ENCODE measurements at regions not wholly inside any gene's neighbourhood (a gene's known extent, or its start where the extent isn't known, plus 50 kb on each side); places are given as distances from the start of the nearest gene placed in this dataset.

- TF ChIP-seq ETV6 (IDR thresholded peaks at IDR 0.05; ENCODE audit: borderline replicate concordance in 1 of 2, low read depth in 2 of 2, low read length in 1 of 2) (no peak), ETV6 (CRISPR knock-in tag; IDR thresholded peaks at IDR 0.05; ENCODE audit: borderline replicate concordance) (no peak), RFX5 (IDR thresholded peaks at IDR 0.05; ENCODE audit: low read depth, low read length) (no peak), ZNF644 (tag; IDR thresholded peaks at IDR 0.05; ENCODE audit: low read depth) (peak; percentile 61; the same call in 1 of the 2 replicates), BCLAF1 (IDR thresholded peaks at IDR 0.05; ENCODE audit: borderline replicate concordance in 1 of 2, control insufficient read depth in 1 of 2, low read depth in 2 of 2, low read length in 1 of 2) (no peak), RBM39 (optimal IDR thresholded peaks at IDR 0.05; ENCODE audit: low read depth, low read length) (no peak), FIP1L1 (IDR thresholded peaks at IDR 0.05; ENCODE audit: low read depth, low read length, poor library complexity, severe bottlenecking) (no peak), CCNT2 (IDR thresholded peaks at IDR 0.05; ENCODE audit: borderline replicate concordance, extremely low read depth, insufficient read length, low read depth, low read length) (no peak), SIN3A (IDR thresholded peaks at IDR 0.05; ENCODE audit: borderline replicate concordance in 2 of 2, control insufficient read depth in 1 of 2, low read depth in 2 of 2, low read length in 2 of 2) (no peak), MAX (CRISPR knock-in tag; IDR thresholded peaks at IDR 0.05) (peak; percentile 72), POLR2B (IDR thresholded peaks at IDR 0.05; ENCODE audit: low read depth, partially characterized antibody) (no peak), GATAD2B (IDR thresholded peaks at IDR 0.05; ENCODE audit: borderline replicate concordance) (no peak), L3MBTL2 (IDR thresholded peaks at IDR 0.05) (peak; percentile 89), NFE2 (IDR thresholded peaks at IDR 0.05; ENCODE audit: low read depth) (no peak), CHD2 (IDR thresholded peaks at IDR 0.05; ENCODE audit: low read depth, low read length) (no peak), EGR1 (conservative IDR thresholded peaks at IDR 0.05) (no peak), KLF10 (CRISPR knock-in tag; IDR thresholded peaks at IDR 0.05) (0 out of 2 replicates have a peak, but pooled peaks have one; percentile 18), HNRNPLL (IDR thresholded peaks at IDR 0.05; ENCODE audit: low read depth, low read length, poor library complexity, severe bottlenecking) (no peak), GATAD2A (IDR thresholded peaks at IDR 0.05) (peak; percentile 49; the same call in 1 of the 2 replicates), HDGF (IDR thresholded peaks at IDR 0.05) (peak; percentile 79; the same call in 1 of the 2 replicates), ZNF239 (CRISPR knock-in tag; IDR thresholded peaks at IDR 0.05) (no peak), MECOM (CRISPR knock-in tag; IDR thresholded peaks at IDR 0.05) (peak; percentile 70), KAT8 (IDR thresholded peaks at IDR 0.05; ENCODE audit: low read depth) (no peak), ZNF589 (CRISPR knock-in tag; IDR thresholded peaks at IDR 0.05; ENCODE audit: low read depth) (peak; percentile 78), HMG20A (CRISPR knock-in tag; conservative IDR thresholded peaks at IDR 0.05) (0 out of 2 replicates have a peak, but pooled peaks have one; percentile 8), PTTG1 (tag; IDR thresholded peaks at IDR 0.05; ENCODE audit: low read depth) (0 out of 2 replicates have a peak, but pooled peaks have one; percentile 32)
Observed at GRCh38 chr6:43970913-43971775, 156.1 kb downstream of the MRPL14 start (continued).

All from K562 (cell line).